ENCODE measurements at regions not wholly inside any gene's neighbourhood (a gene's known extent, or its start where the extent isn't known, plus 50 kb on each side); places are given as distances from the start of the nearest gene placed in this dataset.
A peak's percentile ranks its signal among the peaks of the same experiment; 100 is the strongest.
"Not testable (repeated sequence)": the region's sequence is repeated elsewhere in the genome, so short reads cannot be mapped to it uniquely, and the experiment has no call there.

DNA sequence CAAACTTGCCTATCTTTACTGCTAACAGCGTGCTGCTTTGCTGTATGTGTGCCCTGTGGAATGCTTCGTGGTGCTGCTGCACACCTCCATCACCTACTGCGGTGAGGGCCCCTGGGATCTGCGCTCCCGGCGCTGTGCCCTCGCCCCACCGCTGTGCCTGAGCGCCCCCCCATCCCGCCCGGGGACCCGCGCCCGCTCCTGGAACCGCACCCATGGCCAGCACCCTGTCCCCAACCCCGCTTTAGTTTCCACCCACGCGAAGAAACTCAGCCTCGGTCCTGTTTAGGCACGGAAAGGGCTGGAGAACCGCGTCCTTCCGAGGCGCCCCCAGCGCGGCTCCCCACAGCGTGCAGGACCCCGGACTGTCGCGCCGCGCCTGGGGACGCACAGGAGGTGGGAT is 373.4 kb downstream of the GOLGA6L6 start:
- H3K36me3 Mint-ChIP-seq; H3K9me3 Mint-ChIP-seq; H3K27me3 Mint-ChIP-seq; H3K4me3 Mint-ChIP-seq; H3K27ac Mint-ChIP-seq; DNase-seq (ENCODE audit: extremely low spot score, unreplicated experiment); H3K4me1 Mint-ChIP-seq (ENCODE audit: unreplicated experiment): not testable (repeated sequence)

DNA sequence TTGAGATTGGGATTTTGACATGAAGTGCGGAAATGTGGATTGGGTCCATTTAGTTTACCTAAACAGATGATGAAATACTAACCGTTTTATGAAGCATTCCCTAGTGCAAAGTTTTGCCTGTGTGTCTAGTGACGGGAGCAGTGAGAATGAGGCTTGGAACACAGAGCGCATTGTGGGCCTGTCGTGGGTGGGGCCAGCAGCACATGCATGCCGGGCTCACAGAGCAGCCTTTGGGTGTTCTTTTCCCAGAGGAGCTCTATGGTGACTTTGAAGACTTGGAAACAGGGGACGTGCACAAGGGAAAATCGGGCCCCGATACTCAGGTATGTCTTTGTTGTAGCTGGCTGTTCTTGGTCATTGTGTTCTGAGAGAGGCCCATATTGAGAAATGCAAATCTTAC is 388.1 kb downstream of the GOLGA6L6 start:
- H3K27me3 Mint-ChIP-seq; H3K9me3 Mint-ChIP-seq; H3K4me3 Mint-ChIP-seq; DNase-seq (ENCODE audit: extremely low spot score, unreplicated experiment); H3K4me1 Mint-ChIP-seq (ENCODE audit: unreplicated experiment); H3K27ac Mint-ChIP-seq; H3K36me3 Mint-ChIP-seq: not testable (repeated sequence)

DNA sequence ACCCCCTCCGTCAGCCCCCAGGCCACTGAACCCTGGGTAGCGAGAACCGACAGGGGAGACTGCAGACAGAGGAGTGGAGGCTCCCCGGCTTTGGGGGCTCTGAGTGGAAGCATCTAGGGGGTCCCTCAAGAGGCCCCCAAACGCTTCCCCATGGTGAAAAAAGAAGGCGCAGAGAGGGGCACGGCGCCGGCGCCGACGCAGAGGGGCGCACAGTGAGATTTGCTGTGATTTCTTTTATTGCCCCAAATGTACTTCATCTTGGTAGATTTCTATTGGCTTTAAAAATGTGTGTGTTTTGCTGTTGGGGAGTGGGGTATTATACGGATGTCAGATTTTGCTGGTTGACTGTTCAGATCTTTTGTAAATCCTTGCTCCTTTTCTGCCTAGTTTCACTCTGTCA is 392.9 kb downstream of the GOLGA6L6 start:
- not testable (repeated sequence) for H3K27me3 Mint-ChIP-seq; H3K4me1 Mint-ChIP-seq (ENCODE audit: unreplicated experiment); DNase-seq (ENCODE audit: extremely low spot score, unreplicated experiment); H3K4me3 Mint-ChIP-seq; H3K36me3 Mint-ChIP-seq; H3K9me3 Mint-ChIP-seq; H3K27ac Mint-ChIP-seq

DNA sequence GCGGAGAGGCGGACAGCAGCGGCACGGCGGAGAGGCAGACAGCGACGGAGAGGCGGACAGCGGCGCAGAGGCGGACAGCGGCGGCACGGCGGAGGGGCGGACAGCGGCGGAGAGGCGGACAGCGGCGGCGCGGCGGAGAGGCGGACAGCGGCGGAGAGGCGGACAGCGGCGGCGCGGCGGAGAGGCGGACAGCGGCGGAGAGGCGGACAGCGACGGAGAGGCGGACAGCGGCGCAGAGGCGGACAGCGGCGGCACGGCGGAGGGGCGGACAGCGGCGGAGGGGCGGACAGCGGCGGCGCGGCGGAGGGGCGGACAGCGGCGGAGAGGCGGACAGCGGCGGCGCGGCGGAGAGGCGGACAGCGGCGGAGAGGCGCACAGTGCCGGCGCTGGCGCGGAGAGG is 393.6 kb downstream of the GOLGA6L6 start:
- H3K27ac Mint-ChIP-seq; H3K4me3 Mint-ChIP-seq; H3K4me1 Mint-ChIP-seq (ENCODE audit: unreplicated experiment); H3K36me3 Mint-ChIP-seq; H3K27me3 Mint-ChIP-seq; H3K9me3 Mint-ChIP-seq; DNase-seq (ENCODE audit: extremely low spot score, unreplicated experiment): not testable (repeated sequence)

DNA sequence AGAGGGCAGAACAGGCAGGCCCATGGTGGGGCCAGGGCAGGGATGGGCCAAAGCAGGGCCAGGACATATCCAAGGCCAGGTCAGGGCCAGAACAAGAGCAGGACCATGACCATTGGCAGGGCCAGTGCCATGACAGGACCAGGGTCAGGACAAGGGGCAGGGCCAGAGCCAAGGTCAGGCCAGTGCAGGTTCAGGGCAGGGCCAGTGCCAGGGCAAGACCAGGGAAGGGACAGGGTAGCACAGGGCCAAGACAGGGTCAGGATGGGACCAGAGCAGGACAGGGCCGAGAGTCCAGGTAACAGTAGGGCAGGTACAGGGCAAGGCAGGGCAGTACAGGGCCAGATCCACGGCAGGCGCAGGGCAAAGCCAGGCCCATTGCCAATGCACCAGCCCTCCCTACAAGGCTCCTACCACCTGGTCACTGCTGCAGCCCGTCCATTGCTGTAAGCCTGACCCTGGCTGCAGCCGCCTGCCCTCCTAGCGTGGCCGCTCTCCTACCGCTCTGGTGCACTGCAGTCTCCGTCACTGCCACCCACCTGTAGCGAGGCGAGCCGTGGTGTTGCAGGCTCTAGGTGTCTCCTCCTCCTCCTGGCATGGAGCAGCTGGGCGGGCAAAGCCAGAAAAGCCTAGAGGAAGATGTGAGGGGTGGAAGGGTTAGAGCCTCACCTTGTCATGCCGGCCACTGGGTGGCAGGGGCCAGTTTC is 397.1 kb downstream of the GOLGA6L6 start:
- H3K4me1 Mint-ChIP-seq (ENCODE audit: unreplicated experiment); H3K27me3 Mint-ChIP-seq; DNase-seq (ENCODE audit: extremely low spot score, unreplicated experiment); H3K36me3 Mint-ChIP-seq; H3K4me3 Mint-ChIP-seq; H3K9me3 Mint-ChIP-seq; H3K27ac Mint-ChIP-seq: not testable (repeated sequence)

DNA sequence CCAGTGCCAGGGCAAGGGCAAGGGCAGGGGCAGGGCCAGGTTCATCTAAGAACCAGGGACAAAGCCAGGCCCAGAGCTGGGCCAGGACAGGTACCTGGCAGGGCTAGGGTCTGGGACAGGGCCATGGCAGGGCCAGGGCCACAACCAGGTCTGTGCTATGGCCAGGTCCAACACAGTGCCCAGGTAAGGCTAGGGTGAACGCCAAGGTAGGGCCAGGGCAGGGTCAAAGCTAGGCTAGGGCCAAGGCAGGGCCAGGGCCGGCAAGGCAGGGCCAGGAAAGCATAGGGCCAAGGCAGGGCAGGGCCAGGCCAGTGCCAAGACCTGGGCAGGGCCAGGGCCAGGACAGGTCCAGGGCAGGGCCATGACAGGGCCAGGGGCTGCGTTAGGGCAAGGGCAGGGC is 398.7 kb downstream of the GOLGA6L6 start:
- H3K36me3 Mint-ChIP-seq, H3K27ac Mint-ChIP-seq: not testable (repeated sequence)

DNA sequence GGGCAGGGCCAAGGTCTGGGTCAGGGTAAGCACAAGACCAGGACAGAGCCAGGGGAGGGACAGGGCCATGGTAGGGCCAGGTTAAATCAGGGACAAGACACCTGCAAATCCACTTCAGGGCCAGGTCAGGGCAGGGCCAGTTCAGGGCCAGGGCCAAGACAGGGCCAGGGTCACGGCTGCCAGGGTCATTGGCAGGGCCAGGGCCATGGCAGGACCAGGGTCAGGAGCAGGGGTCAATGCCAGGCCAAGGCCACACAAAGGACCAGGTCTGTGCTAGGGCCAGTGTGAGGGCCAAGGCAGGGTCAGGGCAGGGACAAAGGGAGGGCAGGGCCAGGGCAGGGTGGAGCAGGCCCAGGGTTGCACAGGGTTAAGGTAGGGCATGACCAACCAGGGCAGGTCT is 399.2 kb downstream of the GOLGA6L6 start:
- not testable (repeated sequence) for H3K9me3 Mint-ChIP-seq; DNase-seq (ENCODE audit: extremely low spot score, unreplicated experiment); H3K27ac Mint-ChIP-seq; H3K4me3 Mint-ChIP-seq; H3K27me3 Mint-ChIP-seq; H3K36me3 Mint-ChIP-seq; H3K4me1 Mint-ChIP-seq (ENCODE audit: unreplicated experiment)

More for the DNA sequence above, 398.7 kb downstream of the GOLGA6L6 start:
- H3K9me3 Mint-ChIP-seq; H3K4me1 Mint-ChIP-seq (ENCODE audit: unreplicated experiment); H3K4me3 Mint-ChIP-seq; H3K27me3 Mint-ChIP-seq; DNase-seq (ENCODE audit: extremely low spot score, unreplicated experiment): not testable (repeated sequence)

DNA sequence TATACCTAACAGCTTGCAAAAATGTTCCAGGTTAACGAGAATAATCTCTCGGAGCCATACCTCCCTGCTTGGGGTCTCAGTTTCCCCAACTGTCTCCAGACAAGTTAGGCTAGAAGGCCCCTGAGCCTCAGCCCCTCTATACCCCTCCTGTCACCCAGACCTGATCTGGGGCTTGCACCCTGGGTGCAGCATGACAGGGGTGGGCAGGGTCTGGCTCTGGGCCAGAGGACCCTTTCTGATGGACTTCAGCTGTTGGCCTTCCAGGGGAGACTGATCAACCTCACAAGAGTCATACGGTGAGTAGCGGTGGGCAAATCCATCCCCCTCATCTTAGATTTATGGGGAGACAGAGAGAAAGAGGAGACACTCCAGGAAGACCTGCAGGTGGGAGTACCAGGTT is 416.9 kb downstream of the GOLGA6L6 start:
- H3K27me3 Mint-ChIP-seq; H3K9me3 Mint-ChIP-seq; H3K27ac Mint-ChIP-seq; H3K4me1 Mint-ChIP-seq (ENCODE audit: unreplicated experiment); H3K36me3 Mint-ChIP-seq; H3K4me3 Mint-ChIP-seq; DNase-seq (ENCODE audit: extremely low spot score, unreplicated experiment): not testable (repeated sequence)

DNA sequence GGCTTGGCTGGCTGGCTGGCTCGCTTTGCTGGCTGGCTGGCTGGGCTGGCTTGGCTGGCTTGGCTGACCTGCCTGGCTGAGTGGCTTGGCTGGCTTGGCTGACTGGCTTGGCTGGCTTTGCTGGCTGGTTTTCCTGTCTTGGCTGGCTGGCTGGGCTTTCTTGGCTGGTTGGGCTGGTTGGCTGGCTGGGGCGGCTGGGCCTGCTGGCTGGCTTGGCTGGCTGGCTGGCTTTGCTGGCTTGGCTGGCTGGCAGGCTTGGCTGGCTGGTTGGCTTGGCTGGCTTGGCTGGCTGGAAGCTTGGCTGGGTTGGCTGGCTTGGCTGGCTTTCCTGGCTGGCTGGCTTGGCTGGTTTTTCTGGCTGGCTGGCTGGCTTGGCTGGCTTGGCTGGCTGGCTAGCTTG is 435.6 kb downstream of the GOLGA6L6 start:
- Mint-ChIP-seq H3K27me3 (no peaks in the 10 kb centered on the region), H3K4me3 (no peak overlapping the region), H3K4me1 (ENCODE audit: unreplicated experiment) (no peaks in the 10 kb centered on the region), H3K9me3 (no peaks in the 10 kb centered on the region), H3K27ac (no peak overlapping the region), H3K36me3 (no peaks in the 10 kb centered on the region)
- TF ChIP-seq, protein P1, sequence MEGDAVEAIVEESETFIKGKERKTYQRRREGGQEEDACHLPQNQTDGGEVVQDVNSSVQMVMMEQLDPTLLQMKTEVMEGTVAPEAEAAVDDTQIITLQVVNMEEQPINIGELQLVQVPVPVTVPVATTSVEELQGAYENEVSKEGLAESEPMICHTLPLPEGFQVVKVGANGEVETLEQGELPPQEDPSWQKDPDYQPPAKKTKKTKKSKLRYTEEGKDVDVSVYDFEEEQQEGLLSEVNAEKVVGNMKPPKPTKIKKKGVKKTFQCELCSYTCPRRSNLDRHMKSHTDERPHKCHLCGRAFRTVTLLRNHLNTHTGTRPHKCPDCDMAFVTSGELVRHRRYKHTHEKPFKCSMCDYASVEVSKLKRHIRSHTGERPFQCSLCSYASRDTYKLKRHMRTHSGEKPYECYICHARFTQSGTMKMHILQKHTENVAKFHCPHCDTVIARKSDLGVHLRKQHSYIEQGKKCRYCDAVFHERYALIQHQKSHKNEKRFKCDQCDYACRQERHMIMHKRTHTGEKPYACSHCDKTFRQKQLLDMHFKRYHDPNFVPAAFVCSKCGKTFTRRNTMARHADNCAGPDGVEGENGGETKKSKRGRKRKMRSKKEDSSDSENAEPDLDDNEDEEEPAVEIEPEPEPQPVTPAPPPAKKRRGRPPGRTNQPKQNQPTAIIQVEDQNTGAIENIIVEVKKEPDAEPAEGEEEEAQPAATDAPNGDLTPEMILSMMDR (conservative IDR thresholded peaks at IDR 0.05), result no peak
- DNase-seq (ENCODE audit: extremely low spot score, unreplicated experiment), result peak; percentile 71

DNA sequence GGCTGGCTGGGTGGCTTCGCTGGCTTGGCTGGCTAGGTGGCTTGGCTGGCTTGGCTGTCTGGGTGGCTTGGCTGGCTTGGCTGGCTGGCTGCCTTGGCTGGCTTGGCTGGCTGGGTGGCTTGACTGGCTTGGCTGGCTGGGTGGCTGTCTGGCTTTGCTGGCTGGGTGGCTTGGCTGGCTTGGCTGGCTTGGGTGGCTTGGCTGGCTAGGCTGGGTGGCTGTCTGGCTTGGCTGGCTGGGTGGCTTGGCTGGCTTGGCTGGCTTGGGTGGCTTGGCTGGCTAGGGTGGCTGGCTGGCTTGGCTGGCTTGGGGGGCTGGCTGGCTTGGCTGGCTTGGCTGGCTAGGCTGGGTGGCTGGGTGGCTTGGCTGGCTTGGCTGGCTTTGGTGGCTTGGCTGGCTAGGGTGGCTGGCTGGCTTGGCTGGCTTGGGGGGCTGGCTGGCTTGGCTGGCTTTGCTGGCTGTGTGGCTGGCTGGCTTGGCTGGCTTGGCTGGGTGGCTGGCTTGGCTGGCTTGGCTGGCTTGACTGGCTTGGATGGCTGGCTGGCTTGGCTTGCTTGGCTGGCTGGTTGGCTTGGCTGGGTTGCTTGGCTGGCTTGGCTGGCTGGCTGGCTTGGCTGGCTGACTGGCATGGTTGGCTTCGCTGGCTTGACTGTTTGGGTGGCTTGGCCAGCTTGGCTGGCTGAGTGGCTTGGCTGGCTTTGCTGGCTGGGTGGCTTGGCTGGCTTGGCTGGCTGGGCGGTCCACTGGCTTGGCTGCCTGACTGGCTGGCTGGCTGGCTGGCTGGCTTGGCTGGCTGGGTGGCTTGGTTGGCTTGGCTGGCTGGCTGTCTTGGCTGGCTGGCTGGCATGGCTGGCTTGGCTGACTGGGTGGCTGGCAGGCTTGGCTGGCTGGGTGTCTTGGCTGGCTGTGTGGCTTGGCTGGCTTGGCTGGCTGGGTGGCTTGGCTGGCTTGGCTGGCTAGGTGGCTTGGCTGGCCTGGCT is 436.3 kb downstream of the GOLGA6L6 start:
- peak; percentile 77 for DNase-seq (ENCODE audit: extremely low spot score, unreplicated experiment)

DNA sequence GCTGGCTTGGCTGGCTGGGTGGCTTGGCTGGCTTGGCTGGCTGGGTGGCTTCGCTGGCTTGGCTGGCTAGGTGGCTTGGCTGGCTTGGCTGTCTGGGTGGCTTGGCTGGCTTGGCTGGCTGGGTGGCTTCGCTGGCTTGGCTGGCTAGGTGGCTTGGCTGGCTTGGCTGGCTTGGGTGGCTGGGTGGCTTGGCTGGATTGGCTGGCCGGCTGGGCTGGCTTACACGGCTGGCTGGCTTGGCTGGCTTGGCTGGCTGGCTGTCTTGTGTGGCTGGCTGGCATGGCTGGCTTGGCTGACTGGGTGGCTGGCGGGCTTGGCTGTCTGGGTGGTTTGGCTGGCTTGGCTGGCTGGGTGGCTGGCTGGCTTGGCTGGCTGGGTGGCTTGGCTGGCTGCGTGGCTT is 437.0 kb downstream of the GOLGA6L6 start:
- not testable (repeated sequence) for H3K9me3 Mint-ChIP-seq; H3K4me1 Mint-ChIP-seq (ENCODE audit: unreplicated experiment); H3K36me3 Mint-ChIP-seq; H3K4me3 Mint-ChIP-seq; H3K27ac Mint-ChIP-seq; H3K27me3 Mint-ChIP-seq
- DNase-seq (ENCODE audit: extremely low spot score, unreplicated experiment), result peak; percentile 85

More for the DNA sequence above, 436.3 kb downstream of the GOLGA6L6 start:
- not testable (repeated sequence) for H3K27ac Mint-ChIP-seq; H3K36me3 Mint-ChIP-seq; H3K9me3 Mint-ChIP-seq; H3K27me3 Mint-ChIP-seq; H3K4me1 Mint-ChIP-seq (ENCODE audit: unreplicated experiment); H3K4me3 Mint-ChIP-seq

DNA sequence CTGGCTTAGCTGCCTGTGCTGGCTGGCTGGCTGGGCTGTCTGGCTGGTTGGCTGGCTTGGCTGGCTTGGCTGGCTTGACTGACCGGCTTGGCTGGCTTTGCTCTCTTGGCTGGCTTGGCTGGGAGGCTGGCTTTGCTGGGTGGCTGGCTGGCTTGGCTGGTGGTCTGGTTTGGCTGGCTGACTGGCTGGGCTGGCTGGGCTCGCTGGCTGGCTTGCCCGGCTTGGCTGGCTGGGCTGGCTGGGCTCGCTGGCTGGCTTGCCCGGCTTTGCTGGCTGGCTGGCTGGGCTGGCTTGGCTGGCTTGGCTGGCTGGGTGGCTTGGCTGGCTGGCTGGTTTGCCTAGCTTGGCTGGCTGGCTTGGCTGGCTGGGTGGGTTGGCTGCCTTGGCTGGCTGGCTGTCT is 438.7 kb downstream of the GOLGA6L6 start:
- H3K36me3 Mint-ChIP-seq; H3K27ac Mint-ChIP-seq; H3K27me3 Mint-ChIP-seq; H3K9me3 Mint-ChIP-seq; H3K4me1 Mint-ChIP-seq (ENCODE audit: unreplicated experiment); H3K4me3 Mint-ChIP-seq: not testable (repeated sequence)
- DNase-seq (ENCODE audit: extremely low spot score, unreplicated experiment), result peak; percentile 89

DNA sequence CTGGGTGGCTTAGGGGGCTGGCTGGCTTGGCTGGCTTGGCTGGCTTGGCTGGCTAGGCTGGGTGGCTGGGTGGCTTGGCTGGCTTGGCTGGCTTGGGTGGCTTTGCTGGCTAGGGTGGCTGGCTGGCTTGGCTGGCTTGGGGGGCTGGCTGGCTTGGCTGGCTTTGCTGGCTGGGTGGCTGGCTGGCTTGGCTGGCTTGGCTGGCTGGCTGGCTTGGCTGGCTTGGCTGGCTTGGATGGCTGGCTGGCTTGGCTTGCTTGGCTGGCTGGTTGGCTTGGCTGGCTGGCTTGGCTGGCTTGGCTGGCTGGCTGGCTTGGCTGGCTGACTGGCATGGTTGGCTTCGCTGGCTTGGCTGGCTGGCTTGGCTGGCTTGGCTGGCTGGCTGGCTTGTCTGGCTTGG is 439.4 kb downstream of the GOLGA6L6 start:
- not testable (repeated sequence) for H3K27me3 Mint-ChIP-seq; H3K9me3 Mint-ChIP-seq; H3K4me3 Mint-ChIP-seq; H3K27ac Mint-ChIP-seq; H3K4me1 Mint-ChIP-seq (ENCODE audit: unreplicated experiment); H3K36me3 Mint-ChIP-seq
- DNase-seq (ENCODE audit: extremely low spot score, unreplicated experiment), result peak; percentile 88
